HEK293T (cell line): ENCODE measurements at regions not wholly inside any gene's neighbourhood (a gene's known extent, or its start where the extent isn't known, plus 50 kb on each side); places are given as distances from the start of the nearest gene placed in this dataset.

Source experiments
- CTCF ChIA-PET: fragments of 350-600 bp; formaldehyde crosslinking; extraction: SDS; loops from one replicate; lab custom pipeline; 2021; ENCODE audit warnings: antibody characterized with exemption, inconsistent platforms; lab: Yijun Ruan, JAX
- POLR2A ChIA-PET: fragments of 350-600 bp; formaldehyde crosslinking; extraction: SDS; loops from one replicate; lab custom pipeline; 2020; ENCODE audit warnings: antibody characterized with exemption, inconsistent platforms; lab: Yijun Ruan, JAX
- DNase-seq: peaks from one replicate; pipeline ENCODE4 v3.0.0; 2012; ENCODE audit warnings: mixed read lengths; ENCODE audit errors: extremely low spot score
- ARNT ChIP-seq: fragments of 450-650 bp; IDR thresholded peaks from 2 replicates; pipeline ENCODE4 v1.6.1; 2017; ENCODE audit warnings: mild to moderate bottlenecking
- BHLHE40 ChIP-seq: fragments of 450-650 bp; IDR thresholded peaks from 2 replicates; pipeline ENCODE4 v1.6.1; 2016; ENCODE audit warnings: mild to moderate bottlenecking, moderate library complexity, borderline replicate concordance
- CTBP1 ChIP-seq: fragments of 450-650 bp; IDR thresholded peaks from 2 replicates; pipeline ENCODE4 v1.6.1; 2016; ENCODE audit warnings: borderline replicate concordance
- ELF4 ChIP-seq: fragments of 450-650 bp; IDR thresholded peaks from 2 replicates; pipeline ENCODE4 v1.6.1; 2017; ENCODE audit warnings: antibody characterized with exemption
- FOXA1 ChIP-seq: fragments of 450-650 bp; IDR thresholded peaks from 2 replicates; pipeline ENCODE4 v1.6.1; 2016; ENCODE audit warnings: mild to moderate bottlenecking
- FOXK2 ChIP-seq: fragments of 450-650 bp; IDR thresholded peaks from 2 replicates; pipeline ENCODE4 v1.6.1; 2016; ENCODE audit warnings: mild to moderate bottlenecking
- FOXM1 ChIP-seq: fragments of 450-650 bp; IDR thresholded peaks from 2 replicates; pipeline ENCODE4 v1.6.1; 2017; ENCODE audit warnings: mild to moderate bottlenecking, borderline replicate concordance
- HDGF ChIP-seq: fragments of 450-650 bp; IDR thresholded peaks from 2 replicates; pipeline ENCODE4 v1.6.1; 2017; ENCODE audit warnings: antibody characterized with exemption, borderline replicate concordance
- L3MBTL2 ChIP-seq: fragments of 450-650 bp; conservative IDR thresholded peaks from 2 replicates; pipeline ENCODE4 v1.6.1; 2016; ENCODE audit warnings: mild to moderate bottlenecking
- LEF1 ChIP-seq: fragments of 450-650 bp; IDR thresholded peaks from 2 replicates; pipeline ENCODE4 v1.6.1; 2017; ENCODE audit warnings: mild to moderate bottlenecking, borderline replicate concordance
- NFRKB ChIP-seq: fragments of 450-650 bp; IDR thresholded peaks from 2 replicates; pipeline ENCODE4 v1.6.1; 2016; ENCODE audit warnings: mild to moderate bottlenecking, moderate library complexity
- PKNOX1 ChIP-seq: fragments of 450-650 bp; IDR thresholded peaks from 2 replicates; pipeline ENCODE4 v1.6.1; 2016
- SP1 ChIP-seq: fragments of 450-650 bp; IDR thresholded peaks from 2 replicates; pipeline ENCODE4 v1.6.1; 2017
- SUZ12 ChIP-seq: fragments of 450-650 bp; IDR thresholded peaks from 2 replicates; pipeline ENCODE4 v1.6.1; 2016; ENCODE audit warnings: mild to moderate bottlenecking
- TARDBP ChIP-seq: fragments of 450-650 bp; IDR thresholded peaks from 2 replicates; pipeline ENCODE4 v1.6.1; 2016
- ZNF384 ChIP-seq: fragments of 450-650 bp; IDR thresholded peaks from 2 replicates; pipeline ENCODE4 v1.6.1; 2016

- no peak for DNase-seq
- no peak for TF ChIP-seq NFRKB
- TF ChIP-seq FOXK2 = no peak
- no peak for TF ChIP-seq ARNT
- TF ChIP-seq BHLHE40 = no peak
- no peak for TF ChIP-seq SP1
- no peak for TF ChIP-seq TARDBP
- TF ChIP-seq LEF1 = no peak
- no peak for TF ChIP-seq CTBP1
- no peak for TF ChIP-seq ELF4
- TF ChIP-seq FOXM1 = no peak
- TF ChIP-seq SUZ12 = no peak
- TF ChIP-seq HDGF = no peak
- TF ChIP-seq PKNOX1 = no peak
- TF ChIP-seq FOXA1 = no peak
- TF ChIP-seq ZNF384 = no peak
- TF ChIP-seq L3MBTL2 = no peak
- ChIA-PET CTCF (interaction anchor here (1.1 to 2.5 kb wide), 3 partner anchors 55 to 201 kb away, joined by 5 to 11 read pairs (median 5); no protein-coding TSS in a partner anchor), POLR2A (no interaction called here)
Measured at GRCh38 chr21:41616031-41616591, 108.2 kb upstream of the TMPRSS2 start.

- POLR2A ChIA-PET = no interaction called here
- no peak for DNase-seq
- TF ChIP-seq ELF4 (no peak), SP1 (no peak), CTBP1 (no peak), ZNF384 (no peak), ARNT (no peak), L3MBTL2 (no peak), TARDBP (no peak), NFRKB (no peak), FOXA1 (no peak), SUZ12 (no peak), HDGF (no peak), FOXM1 (no peak), PKNOX1 (no peak), FOXK2 (no peak), LEF1 (no peak), BHLHE40 (no peak)
- CTCF ChIA-PET = interaction anchor here (1.9 to 2.5 kb wide), 2 partner anchors 161 to 201 kb away, joined by 5 to 11 read pairs; no protein-coding TSS in a partner anchor
Measured at GRCh38 chr21:41615613-41616012, 107.7 kb upstream of the TMPRSS2 start.

GRCh38 chr21:41614511-41614910 is 106.6 kb upstream of the TMPRSS2 start:
- ChIA-PET CTCF (interaction anchor here (3.5 kb wide), 1 partner anchor 163 kb away, joined by 29 read pairs; no protein-coding TSS in a partner anchor), POLR2A (no interaction called here)
- no peak for DNase-seq
- TF ChIP-seq FOXK2 (no peak), NFRKB (no peak), ARNT (no peak), HDGF (no peak), BHLHE40 (no peak), ZNF384 (no peak), SP1 (no peak), L3MBTL2 (no peak), FOXA1 (no peak), PKNOX1 (no peak)

GRCh38 chr21:41613533-41613909 is 105.6 kb upstream of the TMPRSS2 start:
- CTCF ChIA-PET = interaction anchor here (0.7 to 3.5 kb wide), 8 partner anchors 22 to 331 kb away, joined by 3 to 35 read pairs (median 6); no protein-coding TSS in a partner anchor
- POLR2A ChIA-PET = no interaction called here
- TF ChIP-seq BHLHE40 (no peak), FOXA1 (no peak), SP1 (no peak), SUZ12 (no peak), HDGF (no peak), TARDBP (no peak), L3MBTL2 (no peak)
- DNase-seq = no peak

GRCh38 chr21:41612674-41613532 is 104.9 kb upstream of the TMPRSS2 start:
- ChIA-PET CTCF (interaction anchor here (0.6 to 3.5 kb wide), 24 partner anchors 10 to 505 kb away, joined by 3 to 35 read pairs (median 4); no protein-coding TSS in a partner anchor), POLR2A (interaction anchor here (1.2 kb wide), 1 partner anchor 155 kb away, joined by 6 read pairs; no protein-coding TSS in a partner anchor)
- TF ChIP-seq CTBP1 (no peak), TARDBP (no peak), L3MBTL2 (no peak), ELF4 (no peak), SP1 (no peak), ARNT (no peak), PKNOX1 (no peak), HDGF (no peak), LEF1 (no peak), FOXA1 (no peak), SUZ12 (no peak), FOXM1 (no peak), FOXK2 (no peak), ZNF384 (no peak), BHLHE40 (no peak), NFRKB (no peak)
- DNase-seq = peak; percentile 78
